ENCODE measurements at regions not wholly inside any gene's neighbourhood (a gene's known extent, or its start where the extent isn't known, plus 50 kb on each side); places are given as distances from the start of the nearest gene placed in this dataset.
"Not testable (repeated sequence)": the region's sequence is repeated elsewhere in the genome, so short reads cannot be mapped to it uniquely, and the experiment has no call there.

- DNase-seq (ENCODE audit: low read depth in 4 of 4, low spot score in 2 of 4) = peak in 2 of 4 donors; percentile 50 to 51
These were observed 171.4 kb upstream of the ZNF337 start for GRCh38 chr20:25867776-25868649.

- DNase-seq (ENCODE audit: low read depth in 4 of 4, low spot score in 2 of 4) = not testable (repeated sequence)
These were observed 170.5 kb upstream of the ZNF337 start for GRCh38 chr20:25867015-25867775.

- peak in 2 of 4 donors; percentile 52 to 59 for DNase-seq (ENCODE audit: low read depth in 4 of 4, low spot score in 2 of 4)
These were observed 169.3 kb upstream of the ZNF337 start for GRCh38 chr20:25865715-25866656.

- not testable (repeated sequence) for DNase-seq (ENCODE audit: low read depth in 4 of 4, low spot score in 2 of 4)
These were observed 168.5 kb upstream of the ZNF337 start for GRCh38 chr20:25864963-25865714.

GRCh38 chr20:25864326-25864962, 167.8 kb upstream of the ZNF337 start:
- no peak for DNase-seq (ENCODE audit: low read depth in 4 of 4, low spot score in 2 of 4)

- no peak for DNase-seq (ENCODE audit: low read depth in 4 of 4, low spot score in 2 of 4)
These were observed 167.1 kb upstream of the ZNF337 start for GRCh38 chr20:25863536-25864325.

- peak in 3 of 4 donors; percentile 72 to 81 (median 75) for DNase-seq (ENCODE audit: low read depth in 4 of 4, low spot score in 2 of 4)
These were observed 166.4 kb upstream of the ZNF337 start for GRCh38 chr20:25862967-25863530.

- no peak for DNase-seq (ENCODE audit: low read depth in 4 of 4, low spot score in 2 of 4)
These were observed 164.0 kb upstream of the ZNF337 start for GRCh38 chr20:25860531-25861150.

- peak in 1 of 4 donors; percentile 45 for DNase-seq (ENCODE audit: low read depth in 4 of 4, low spot score in 2 of 4)
These were observed 163.2 kb upstream of the ZNF337 start for GRCh38 chr20:25859649-25860530.

- no peak for DNase-seq (ENCODE audit: low read depth in 4 of 4, low spot score in 2 of 4)
These were observed 162.1 kb upstream of the ZNF337 start for GRCh38 chr20:25858495-25859425.

- not testable (repeated sequence) for DNase-seq (ENCODE audit: low read depth in 4 of 4, low spot score in 2 of 4)
These were observed 160.6 kb upstream of the ZNF337 start for GRCh38 chr20:25857091-25857788.

GRCh38 chr20:25856256-25856884, 159.7 kb upstream of the ZNF337 start:
- no peak for DNase-seq (ENCODE audit: low read depth in 4 of 4, low spot score in 2 of 4)

- not testable (repeated sequence) for DNase-seq (ENCODE audit: low read depth in 4 of 4, low spot score in 2 of 4)
These were observed 159.0 kb upstream of the ZNF337 start for GRCh38 chr20:25855451-25856156.

- not testable (repeated sequence) for DNase-seq (ENCODE audit: low read depth in 4 of 4, low spot score in 2 of 4)
These were observed 158.0 kb upstream of the ZNF337 start for GRCh38 chr20:25854666-25855065.

Data from left renal cortex interstitium (tissue), 4 donors.